ENCODE measurements at regions not wholly inside any gene's neighbourhood (a gene's known extent, or its start where the extent isn't known, plus 50 kb on each side); places are given as distances from the start of the nearest gene placed in this dataset.
A peak's percentile ranks its signal among the peaks of the same experiment; 100 is the strongest.
"Not testable (repeated sequence)": the region's sequence is repeated elsewhere in the genome, so short reads cannot be mapped to it uniquely, and the experiment has no call there.

DNA sequence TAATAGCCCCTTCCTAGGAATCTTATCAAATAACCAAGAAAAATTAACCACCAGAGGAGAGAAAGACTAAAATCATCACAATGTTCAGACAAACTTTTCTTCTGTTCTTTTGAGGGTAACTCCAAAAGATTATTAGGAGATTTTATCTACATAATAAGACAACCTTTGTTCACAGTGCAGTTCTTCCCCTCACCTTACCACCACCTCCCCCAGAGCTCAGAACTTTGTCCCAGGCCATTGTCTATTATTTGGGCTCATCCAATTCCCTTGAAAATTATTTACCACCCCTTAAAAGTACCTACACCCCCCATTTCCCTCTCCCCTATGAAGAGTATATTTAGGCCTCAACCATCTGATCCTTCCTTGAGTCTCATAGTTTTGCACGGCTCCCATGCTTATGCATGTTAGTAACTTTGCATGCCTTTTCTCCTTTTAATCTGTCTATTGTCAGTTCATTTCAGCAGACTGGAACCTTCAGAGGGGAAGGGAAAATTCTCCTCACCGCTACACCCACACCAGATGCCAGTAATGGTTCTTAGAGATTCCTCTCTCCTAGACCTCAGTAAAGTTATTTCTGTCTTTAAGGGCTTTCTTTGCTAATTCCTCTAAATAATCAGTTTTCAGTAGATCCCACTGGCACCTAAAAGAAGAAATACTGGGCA lies 234.9 kb downstream of the SKIDA1 start:
- DNase-seq (ENCODE audit: low spot score), result no peak

DNA sequence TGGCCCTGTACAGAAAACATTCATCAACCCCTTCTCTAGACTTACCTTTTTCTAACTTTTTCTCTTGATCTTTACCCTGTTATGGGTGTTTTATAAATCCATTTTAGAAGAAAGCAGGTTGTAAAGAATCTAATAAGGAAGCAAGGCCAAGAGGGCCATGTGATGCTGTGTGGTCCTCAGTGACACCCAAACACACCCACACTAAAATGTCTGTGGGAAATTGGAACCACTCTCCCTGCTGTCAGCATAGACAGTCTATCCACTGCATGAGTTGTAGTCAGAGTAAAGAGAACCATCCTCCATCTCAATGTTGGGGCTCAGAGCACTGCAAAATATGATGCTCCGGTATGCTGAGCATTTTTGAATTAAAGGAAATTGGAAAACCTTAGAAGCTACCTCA lies 235.5 kb downstream of the SKIDA1 start:
- DNase-seq (ENCODE audit: low spot score), result no peak

DNA sequence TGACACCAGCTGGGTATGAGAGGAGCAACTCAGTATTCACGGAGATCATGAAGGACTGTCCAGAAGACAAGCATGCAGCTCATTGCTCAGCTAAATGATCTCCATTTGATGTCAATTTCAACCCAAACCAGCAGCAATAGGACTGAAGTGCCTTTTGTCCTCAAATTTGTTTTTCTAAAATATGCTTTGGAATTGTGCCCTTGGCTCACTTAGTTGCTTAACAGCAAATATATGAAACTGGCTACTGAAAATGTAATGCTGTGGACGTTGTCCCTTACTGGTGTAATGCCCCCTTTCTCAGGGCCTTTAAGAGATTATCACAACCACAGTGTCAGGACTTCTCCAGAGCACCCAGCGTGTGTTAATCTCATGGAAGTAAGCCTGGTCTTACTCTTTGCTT lies 236.2 kb downstream of the SKIDA1 start:
- DNase-seq (ENCODE audit: low spot score), result no peak

DNA sequence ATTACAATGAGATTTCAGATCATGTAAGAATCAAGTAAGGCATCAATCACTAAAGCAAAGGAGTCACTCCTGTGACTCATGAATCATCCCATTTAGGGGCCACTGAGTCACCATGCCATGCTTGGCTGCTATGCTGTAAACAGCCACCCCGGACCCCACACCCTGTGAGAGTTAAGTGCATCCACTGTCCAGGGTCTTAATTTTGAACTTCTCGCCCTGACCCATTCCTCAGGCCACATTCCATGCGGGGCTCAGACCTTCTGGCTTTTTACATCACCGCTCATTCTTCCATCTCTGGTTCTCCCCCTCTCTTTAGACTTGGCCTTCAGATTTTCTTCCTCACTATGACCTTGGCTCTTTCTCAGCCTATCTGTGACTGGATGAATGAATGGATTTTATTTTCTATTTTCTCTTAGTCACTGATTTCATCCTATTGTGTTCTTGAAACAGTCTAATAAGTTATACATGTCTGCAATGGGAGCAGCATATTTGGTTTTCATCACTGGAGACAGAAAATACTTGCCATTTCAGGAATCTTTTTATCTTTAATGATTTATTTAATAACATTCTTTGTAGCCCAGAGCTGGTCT lies 239.6 kb downstream of the SKIDA1 start:
- no peak for DNase-seq (ENCODE audit: low spot score)

DNA sequence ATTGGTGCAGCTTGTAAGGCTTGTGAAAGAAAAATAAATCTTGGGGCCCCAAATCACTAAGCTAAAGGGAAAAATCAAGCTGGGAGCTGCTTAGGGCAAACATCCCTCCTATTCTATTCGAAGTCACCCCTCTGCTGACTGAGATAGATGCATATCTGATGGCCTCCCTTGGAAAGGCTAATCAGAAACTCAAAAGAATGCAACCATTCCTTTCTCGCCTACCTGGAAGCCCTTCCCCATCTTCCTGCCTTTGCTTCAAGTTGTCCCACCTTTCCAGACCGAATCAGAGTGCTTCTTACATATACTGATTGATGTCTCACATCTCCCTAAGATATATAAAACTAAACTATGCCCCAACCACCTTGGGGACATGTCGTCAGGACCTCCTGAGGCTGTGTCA lies 240.3 kb downstream of the SKIDA1 start:
- DNase-seq (ENCODE audit: low spot score), result no peak

DNA sequence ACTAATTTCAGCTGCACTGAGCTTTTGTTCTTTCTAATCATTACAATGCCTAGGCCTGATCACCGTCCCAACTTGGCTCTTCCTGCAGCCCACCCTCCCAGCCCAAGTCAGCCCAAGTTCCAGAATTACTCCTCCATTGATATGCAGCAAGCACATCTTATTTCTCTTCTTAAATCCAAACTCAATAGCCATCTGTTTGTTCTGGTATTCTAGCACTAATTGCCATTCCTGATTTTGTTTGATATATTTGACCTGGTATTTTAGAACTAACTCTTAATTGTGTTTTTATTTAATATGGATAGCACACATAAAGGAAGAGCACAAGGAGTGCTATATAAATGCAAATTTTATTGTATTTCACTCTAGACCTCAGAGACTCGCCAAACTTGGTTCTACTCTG lies 241.2 kb downstream of the SKIDA1 start:
- no peak for DNase-seq (ENCODE audit: low spot score)

DNA sequence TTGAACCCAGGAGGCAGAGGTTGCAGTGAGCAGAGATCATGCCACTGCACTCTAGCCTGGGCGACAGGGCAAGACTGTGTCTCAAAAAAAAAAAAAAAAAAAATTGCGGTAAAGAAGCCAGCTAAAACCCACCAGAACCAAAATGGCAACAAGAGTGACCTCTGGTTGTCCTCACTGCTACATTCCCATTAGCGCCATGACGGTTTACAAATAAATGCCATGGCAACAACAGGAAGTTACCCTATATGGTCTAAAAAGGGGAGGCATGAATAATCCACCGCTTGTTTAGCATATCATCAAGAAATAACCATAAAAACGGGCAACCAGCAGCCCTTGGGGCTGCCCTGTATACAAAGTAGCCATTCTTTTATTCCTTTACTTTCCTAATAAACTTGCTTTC lies 242.4 kb downstream of the SKIDA1 start:
- not testable (repeated sequence) for DNase-seq (ENCODE audit: low spot score)

DNA sequence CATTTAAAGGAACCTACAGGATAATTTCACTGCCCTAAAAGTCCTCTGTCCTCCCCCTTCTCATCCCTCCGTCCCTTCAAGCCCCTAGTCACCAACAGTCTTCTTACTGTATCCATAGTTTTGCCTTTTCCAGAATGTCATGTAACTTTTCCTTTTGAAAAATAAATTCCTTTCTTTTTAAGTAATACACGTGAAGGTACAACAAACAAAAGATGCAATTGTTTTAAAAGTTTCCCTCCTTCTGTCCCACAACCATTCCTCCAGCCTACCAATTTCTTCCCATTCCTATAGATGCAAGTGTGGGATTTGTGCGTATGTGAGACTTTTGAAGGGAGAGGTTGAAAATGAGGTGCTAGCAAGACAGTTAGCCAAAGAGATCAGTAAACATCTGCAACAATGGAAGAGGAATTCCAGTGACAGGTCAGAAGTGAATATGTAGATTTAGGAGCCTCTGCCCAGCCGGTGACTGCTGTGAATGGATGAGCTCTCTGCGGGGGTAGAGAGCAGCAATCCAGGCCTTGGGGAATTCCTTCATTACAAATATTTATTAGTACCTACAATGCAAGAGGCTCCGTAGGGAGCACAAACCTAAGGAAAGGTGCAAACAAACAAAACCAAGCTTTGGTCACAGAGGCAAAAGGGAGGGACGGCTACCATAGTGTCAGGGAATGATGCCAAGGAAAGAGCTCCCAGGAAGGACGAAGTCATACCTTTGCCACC lies 243.6 kb downstream of the SKIDA1 start:
- peak; percentile 58 for DNase-seq (ENCODE audit: low spot score)

DNA sequence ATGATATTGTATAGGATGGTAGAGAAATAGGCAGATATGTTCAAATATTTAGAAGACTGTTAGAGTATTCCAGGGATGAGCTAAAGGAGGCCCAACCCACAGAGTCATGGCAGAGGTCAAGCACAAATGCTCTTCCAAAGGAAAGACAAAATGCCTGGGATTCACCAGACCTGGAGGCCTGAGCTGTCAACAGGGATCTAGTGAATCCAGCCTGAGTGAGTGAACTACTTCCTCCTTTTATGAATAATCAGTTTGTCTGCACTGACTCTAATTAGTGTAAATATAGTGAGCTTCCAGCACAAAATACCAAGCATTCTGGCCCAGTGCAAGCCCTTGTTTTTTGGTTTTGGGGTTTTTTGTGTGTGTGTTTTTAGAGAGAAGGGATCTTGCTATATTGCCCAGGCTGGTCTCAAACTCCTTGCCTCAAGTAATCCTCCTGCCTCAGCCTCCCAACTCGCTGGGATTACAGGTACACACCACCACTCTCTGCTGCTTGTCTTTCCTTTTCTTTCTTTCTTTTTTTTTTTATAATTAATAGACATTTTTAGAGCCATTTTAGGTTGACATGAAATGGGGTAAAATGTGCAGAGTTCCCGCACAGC lies 244.4 kb downstream of the SKIDA1 start:
- DNase-seq (ENCODE audit: low spot score), result no peak

DNA sequence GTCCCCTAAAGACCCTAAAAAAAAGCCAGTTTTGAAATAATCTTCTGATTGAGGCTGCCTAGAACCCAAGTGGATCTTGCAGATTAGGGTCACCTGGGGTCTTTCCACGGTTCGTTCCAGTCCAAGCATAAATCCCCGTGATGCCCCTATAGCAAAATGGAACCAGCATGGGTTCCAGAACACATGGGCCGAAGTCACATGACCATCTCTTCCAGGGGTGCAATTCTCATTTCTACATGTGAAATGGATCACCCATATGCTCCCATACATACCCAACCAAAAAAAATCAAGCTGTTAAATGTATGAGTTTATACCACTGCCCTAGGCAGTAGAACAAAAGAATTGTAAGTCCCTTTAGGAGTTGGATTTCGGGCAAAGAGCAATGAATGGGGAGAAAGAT lies 245.4 kb downstream of the SKIDA1 start:
- no peak for DNase-seq (ENCODE audit: low spot score)

DNA sequence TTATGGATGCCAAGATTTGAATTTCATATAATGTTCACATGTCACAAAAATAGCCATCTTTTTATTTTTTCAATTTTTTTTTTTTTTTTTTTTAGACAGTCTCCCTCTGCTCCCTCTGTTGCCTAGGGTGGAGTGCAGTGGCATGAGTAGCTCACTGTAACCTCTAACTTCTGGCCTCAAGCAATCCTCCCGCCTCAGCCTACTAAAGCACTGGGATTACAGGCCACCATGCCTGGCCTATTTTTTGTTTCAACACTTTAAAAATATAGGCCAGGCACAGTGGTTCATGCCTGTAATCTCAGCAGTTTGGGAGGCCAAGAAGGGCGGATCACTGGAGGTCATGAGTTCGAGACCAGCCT lies 246.3 kb downstream of the SKIDA1 start:
- no peak for DNase-seq (ENCODE audit: low spot score)

DNA sequence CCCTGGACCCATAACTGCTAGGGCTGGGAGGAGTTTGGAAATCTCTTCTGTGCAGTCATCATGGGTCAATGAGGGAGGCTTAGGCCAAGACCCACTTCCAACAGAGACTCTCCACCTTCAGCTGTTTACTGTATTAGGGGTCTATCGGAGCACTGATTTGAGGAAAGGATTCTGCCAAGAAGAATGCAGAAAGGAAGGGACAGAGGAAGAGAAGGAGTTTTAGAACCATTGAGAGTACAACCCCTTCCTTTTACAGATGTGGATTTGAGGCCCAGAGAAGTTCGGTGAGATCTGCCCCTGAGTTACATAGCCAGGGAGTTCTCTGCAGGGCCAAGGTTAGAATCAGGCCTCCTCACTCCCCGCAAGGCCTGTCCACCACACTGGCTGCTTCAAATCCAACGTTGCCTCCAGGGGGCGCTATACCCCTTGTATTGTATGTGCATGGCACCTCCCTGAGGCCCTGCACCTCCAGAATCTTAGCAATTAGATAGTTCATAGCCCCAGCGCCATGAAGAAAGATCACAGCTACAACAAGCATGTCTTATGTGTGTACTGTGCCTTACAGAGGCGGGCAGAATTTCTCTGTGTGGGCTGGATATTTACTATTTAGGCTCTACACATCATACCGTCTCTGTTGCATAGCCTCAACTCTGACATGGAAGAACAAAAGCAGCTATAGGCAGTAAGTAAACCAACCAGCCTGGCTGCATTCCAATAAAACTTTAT lies 246.8 kb downstream of the SKIDA1 start:
- peak; percentile 94 for DNase-seq (ENCODE audit: low spot score)

DNA sequence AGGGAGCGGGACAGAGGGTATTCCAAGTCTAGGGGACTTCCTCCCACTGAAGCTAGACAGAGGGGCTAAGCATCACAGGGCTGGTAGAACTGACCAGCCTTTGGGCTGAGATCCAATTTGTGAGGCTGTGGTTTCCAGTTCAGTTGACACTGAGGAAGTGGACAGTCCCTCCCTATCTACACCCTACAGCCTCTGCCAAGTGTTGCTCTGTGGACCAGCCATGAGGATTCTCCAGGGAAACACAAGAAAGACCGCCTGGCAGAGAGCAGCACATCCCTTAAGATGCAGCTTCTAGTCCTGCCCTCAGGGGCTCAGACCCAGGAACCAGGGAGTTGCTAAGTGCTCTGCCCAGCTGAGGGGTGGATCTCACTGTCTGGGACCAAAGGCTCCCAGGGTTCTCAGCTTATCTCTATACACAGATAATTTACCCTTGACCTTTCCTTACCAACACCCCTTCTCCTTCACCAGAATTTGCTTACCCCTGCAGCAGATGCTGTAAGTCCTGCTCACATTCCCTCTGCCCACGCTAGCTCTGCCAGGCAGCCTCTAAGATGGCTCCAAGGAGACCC lies 252.0 kb downstream of the SKIDA1 start:
- DNase-seq (ENCODE audit: low spot score), result no peak

DNA sequence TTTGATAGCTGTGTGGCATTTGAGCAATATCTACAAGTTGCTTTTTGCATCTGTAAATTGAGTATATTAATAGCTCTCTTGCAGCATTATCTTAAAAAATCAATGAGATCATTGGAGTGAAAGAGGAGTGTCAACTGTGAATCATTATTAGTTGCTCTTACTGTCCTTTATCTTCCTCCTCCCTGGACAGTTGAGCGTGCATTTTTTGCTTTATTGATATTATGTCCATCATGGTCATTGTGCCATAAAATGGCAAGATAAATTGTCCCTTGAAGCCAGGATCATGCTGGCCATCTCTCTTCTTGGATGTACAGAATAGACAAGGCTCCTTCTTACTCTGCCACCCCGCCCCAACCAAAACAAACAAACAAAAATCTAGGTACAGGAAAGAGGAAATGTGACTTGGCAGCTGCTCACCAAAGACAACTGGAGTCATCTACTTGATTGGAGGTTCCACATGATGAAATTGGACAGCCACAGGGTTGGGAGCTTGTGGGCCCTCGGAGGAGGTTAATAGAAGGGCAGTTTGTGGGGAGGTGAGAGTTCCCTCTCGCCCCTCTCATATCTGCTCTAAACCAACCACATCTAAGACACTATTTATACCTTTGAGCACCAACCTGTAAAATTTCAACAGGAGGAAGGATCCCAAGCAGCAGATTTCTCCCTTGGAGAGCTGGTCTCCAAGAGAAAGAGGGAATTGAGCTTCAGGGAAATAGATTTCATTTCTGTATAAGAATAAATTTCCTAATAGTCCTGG lies 252.7 kb downstream of the SKIDA1 start:
- no peak for DNase-seq (ENCODE audit: low spot score)

DNA sequence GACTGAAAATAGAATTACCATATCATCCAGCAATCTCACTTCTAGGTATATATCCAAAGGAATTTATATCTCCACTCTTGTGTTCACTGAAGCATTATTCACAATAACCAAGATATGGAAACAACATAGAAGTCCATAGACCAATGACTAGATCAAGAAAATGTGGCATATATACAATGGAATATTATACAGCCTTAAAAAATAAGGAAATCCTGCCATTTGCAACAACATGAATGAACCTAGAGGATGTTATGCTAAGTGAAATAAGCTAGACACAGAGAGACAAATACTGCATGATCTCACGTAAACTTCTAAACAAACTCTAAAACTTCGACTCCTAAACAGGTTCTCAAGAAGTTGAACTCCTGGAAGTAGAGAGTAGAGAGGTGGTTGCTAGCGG lies 254.5 kb downstream of the SKIDA1 start:
- DNase-seq (ENCODE audit: low spot score), result no peak

DNA sequence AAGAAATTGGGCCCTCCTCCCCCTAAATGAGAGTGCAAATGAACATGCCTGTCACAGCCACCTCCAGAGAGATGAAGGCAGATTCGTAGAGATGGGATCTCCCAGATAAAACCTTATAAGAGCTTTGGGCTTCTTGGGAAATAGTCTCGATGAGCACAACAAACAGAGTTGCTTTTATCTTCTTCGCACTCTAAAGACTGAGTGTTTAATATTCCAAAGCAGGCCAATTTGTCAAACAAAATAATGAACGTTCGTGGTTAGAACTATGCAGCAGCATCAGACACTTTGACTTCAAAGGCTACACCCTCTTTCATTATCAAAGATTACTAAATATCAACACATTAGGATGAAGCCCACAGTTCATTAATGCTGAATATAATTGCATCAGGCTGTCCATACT lies 256.2 kb downstream of the SKIDA1 start:
- no peak for DNase-seq (ENCODE audit: low spot score)

DNA sequence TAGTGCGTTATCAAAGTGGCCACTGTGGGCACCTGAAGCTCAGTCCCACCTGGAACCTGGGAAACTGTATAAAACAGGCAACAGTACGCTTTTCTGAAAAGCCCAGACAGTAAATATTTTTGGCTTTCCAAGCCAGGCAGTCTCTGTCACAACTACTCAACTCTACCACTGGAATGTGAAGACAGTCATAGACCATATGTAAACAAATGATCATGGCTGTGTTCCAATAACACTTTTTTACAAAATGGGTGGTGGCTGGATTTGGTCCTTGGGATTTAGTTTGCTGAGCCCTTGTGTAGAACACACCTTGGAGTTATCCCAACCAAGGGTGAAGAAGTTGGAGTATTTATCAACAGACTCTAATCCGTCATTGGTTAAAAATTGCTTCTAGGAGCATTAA lies 259.9 kb downstream of the SKIDA1 start:
- no peak for DNase-seq (ENCODE audit: low spot score)

DNA sequence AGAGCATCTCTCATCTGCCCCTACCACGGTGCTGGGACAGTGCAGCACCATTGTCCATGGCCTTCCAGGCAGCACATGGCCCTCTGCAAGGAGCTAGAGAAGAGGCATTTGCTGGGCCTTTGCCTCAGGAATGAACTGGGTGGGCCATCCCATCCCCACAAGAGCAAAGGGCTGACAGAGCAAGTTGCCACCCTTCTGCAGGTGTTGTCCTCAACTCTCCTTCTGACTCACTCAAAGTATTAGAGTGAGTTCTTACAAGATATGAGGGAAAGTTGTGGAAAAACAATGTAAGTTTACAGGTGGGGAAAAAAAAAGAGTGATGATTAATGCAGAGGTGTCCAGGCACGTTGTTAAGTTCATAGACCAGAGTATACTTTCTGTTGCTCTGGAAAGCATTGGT lies 261.2 kb downstream of the SKIDA1 start:
- no peak for DNase-seq (ENCODE audit: low spot score)

DNA sequence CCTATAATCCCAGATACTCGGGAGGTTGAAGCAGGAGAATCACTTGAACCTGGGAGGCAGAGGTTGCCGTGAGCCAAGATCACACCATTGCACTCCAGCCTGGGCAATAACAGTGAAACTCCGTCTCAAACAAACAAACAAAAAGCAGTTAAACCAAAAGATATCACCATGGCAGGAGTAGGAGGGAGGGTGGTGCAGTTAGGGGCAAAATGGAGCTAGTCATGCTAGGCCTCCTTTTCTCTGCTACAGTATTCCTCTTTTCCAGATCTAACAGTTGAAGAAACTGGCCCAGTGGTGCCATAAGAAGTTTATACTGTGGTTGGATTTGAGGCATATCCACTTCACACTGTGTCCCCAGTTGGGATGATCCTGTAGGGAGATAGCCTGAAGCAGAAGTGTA lies 261.6 kb downstream of the SKIDA1 start:
- DNase-seq (ENCODE audit: low spot score), result no peak

DNA sequence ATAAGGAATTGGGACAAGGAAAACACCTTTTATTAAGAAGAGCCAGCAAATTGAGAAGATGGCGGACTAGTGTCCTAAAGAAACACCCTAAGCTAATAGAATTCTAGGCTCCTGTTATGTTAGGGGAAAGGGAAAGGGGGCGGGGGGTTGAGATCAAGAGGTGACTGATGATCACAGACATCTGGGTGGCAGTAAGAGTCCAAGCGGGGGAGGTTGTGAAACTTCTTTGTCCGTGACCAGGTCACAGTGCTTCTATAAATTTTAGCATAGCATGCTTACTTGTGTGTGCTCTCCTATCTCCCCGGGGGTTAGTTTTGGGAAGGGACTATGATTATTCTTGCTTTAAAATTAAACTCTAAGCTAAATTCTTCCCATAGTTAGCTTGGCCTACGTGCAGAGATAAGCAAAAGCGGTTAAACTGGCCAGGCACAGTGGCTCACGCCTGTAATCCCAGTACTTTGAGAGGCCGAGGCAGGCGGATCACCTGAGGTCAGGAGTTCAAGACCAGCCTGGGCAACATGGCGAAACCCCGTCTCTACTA lies 262.1 kb downstream of the SKIDA1 start:
- DNase-seq (ENCODE audit: low spot score), result no peak

DNA sequence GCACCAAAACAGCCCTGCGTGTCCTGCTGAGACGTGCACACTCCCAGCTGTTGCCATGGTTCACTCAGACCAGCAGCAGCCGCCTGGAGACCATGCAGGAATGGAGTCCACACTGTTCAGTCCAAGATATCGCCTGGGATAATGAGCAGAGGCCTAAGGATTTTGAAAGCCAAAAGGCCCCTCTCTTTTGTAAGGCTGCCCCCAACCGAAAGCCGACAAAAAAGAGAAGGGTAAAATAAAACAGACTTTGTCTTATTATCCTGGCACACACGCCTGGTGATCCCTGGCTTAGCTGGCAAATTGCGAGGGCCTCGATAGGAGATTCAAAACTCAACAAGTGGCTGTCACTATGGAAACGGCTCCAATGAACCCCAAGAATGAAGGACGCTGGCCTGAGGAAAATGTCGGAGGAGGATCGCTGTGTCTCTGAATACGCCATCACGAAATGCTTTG lies 263.6 kb downstream of the SKIDA1 start:
- DNase-seq (ENCODE audit: low spot score), result peak; percentile 53
